ENCODE measurements at regions not wholly inside any gene's neighbourhood (a gene's known extent, or its start where the extent isn't known, plus 50 kb on each side); places are given as distances from the start of the nearest gene placed in this dataset.
"Not testable (repeated sequence)": the region's sequence is repeated elsewhere in the genome, so short reads cannot be mapped to it uniquely, and the experiment has no call there.

- DNase-seq = no peak
These were observed 76.7 kb upstream of the DRD5 start for GRCh38 chr4:9704551-9705332.

- not testable (repeated sequence) for DNase-seq
These were observed 74.2 kb upstream of the DRD5 start for GRCh38 chr4:9707281-9707680.

DNA sequence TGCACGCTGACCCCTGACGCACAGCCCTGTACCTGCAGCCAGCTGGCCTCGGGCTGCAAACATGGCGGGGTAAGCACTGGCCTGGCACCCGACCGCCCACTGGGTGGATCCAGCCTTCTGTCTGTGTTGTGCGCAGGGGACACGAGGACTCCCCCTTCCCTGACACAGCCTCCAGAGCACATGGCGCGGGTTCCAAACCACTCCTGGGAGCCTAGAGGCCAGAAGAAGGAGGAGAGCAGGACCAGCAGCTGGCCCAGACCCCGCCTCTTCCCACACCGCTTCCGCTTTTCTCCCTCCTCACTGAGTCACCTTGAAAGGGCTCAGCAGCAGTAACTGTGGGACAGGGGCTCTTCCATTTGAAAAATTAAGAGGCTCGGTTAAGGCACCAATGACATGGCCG is 73.5 kb upstream of the DRD5 start:
- DNase-seq = not testable (repeated sequence)

GRCh38 chr4:9709724-9710123 is 71.7 kb upstream of the DRD5 start:
- DNase-seq = no peak

DNA sequence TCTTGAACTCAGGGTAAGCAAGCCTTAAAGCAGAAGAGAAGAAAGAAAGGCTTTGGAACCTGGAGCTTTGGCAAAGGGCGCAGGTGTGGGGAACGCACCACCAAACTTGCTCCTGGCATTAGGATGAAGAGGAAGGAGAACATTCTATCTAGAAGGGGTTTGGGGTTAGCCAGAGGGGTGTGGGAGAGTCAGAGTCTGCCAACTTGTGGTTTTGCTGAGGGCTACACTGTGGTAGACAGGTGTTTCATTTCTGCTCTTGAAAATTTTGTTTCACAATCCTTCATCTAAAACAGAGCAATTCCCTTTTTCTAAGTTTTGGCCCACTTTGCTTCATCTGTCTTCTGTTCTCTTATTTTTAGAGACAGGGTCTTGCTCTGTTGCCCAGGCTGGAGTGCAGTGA is 66.2 kb upstream of the DRD5 start:
- not testable (repeated sequence) for DNase-seq

GRCh38 chr4:9716093-9716492 is 65.3 kb upstream of the DRD5 start:
- no peak for DNase-seq

GRCh38 chr4:9718246-9718939 is 63.0 kb upstream of the DRD5 start:
- DNase-seq = not testable (repeated sequence)

- not testable (repeated sequence) for DNase-seq
These were observed 59.3 kb upstream of the DRD5 start for GRCh38 chr4:9722131-9722530.
